Neuronal stem cell (in vitro differentiated cells): ENCODE measurements at regions not wholly inside any gene's neighbourhood (a gene's known extent, or its start where the extent isn't known, plus 50 kb on each side); places are given as distances from the start of the nearest gene placed in this dataset.
"Not testable (repeated sequence)": the region's sequence is repeated elsewhere in the genome, so short reads cannot be mapped to it uniquely, and the experiment has no call there.

ENCODE experiments used
- DNase-seq: peaks from one replicate; pipeline ENCODE4 v3.0.0-alpha.2; 2013; ENCODE audit warnings: low spot score
- H2AFZ ChIP-seq: one replicate; pipeline ENCODE4 v1.6.1; 2013; ENCODE audit warnings: mild to moderate bottlenecking, low read length, inconsistent platforms
- H2AK5ac ChIP-seq: 2 replicates; pipeline ENCODE4 v1.6.1; 2013; ENCODE audit warnings: low read depth, mild to moderate bottlenecking, inconsistent platforms, low read length, moderate library complexity, mixed read lengths
- H2BK120ac ChIP-seq: 2 replicates; pipeline ENCODE4 v1.6.1; 2013; ENCODE audit warnings: low read depth, mild to moderate bottlenecking, inconsistent platforms, low read length, moderate library complexity, mixed read lengths
- H2BK12ac ChIP-seq: one replicate; pipeline ENCODE4 v1.6.1; 2013; ENCODE audit warnings: low read length, inconsistent platforms
- H2BK15ac ChIP-seq: 2 replicates; pipeline ENCODE4 v1.6.1; 2013; ENCODE audit warnings: mild to moderate bottlenecking, low read length, inconsistent platforms, mixed read lengths
- H2BK5ac ChIP-seq: one replicate; pipeline ENCODE4 v1.6.1; 2013; ENCODE audit warnings: inconsistent platforms, mild to moderate bottlenecking, low read length, moderate library complexity
- H3K14ac ChIP-seq: one replicate; pipeline ENCODE4 v1.6.1; 2013; ENCODE audit warnings: low read length, inconsistent platforms
- H3K18ac ChIP-seq: 2 replicates; pipeline ENCODE4 v1.6.1; 2013; ENCODE audit warnings: low read length, inconsistent platforms
- H3K23ac ChIP-seq: 2 replicates; pipeline ENCODE4 v1.6.1; 2013; ENCODE audit warnings: low read depth, mild to moderate bottlenecking, mixed read lengths, low read length, inconsistent platforms; ENCODE audit not compliant: poor library complexity
- H3K27ac ChIP-seq: replicated peaks from 3 replicates; pipeline ENCODE4 v1.5.1; 2013; ENCODE audit warnings: low read length, inconsistent platforms
- H3K27me3 ChIP-seq, 3 experiments: 2 replicates each; pipeline ENCODE4 v1.6.1; 2013; ENCODE audit warnings: low read length in 3 of 3, mild to moderate bottlenecking in 2 of 3, inconsistent platforms in 1 of 3, low read depth in 1 of 3, mixed read lengths in 1 of 3, moderate library complexity in 1 of 3; ENCODE audit not compliant: control insufficient read depth in 3 of 3, insufficient read depth in 3 of 3
- H3K36me3 ChIP-seq, 2 donors: replicated peaks in 1 of 2; 2 replicates each; pipeline ENCODE4 v1.6.1; 2013; ENCODE audit warnings: low read length in 2 of 2; ENCODE audit not compliant: control insufficient read depth in 2 of 2, insufficient read depth in 2 of 2
- H3K4ac ChIP-seq: 2 replicates; pipeline ENCODE4 v1.6.1; 2013; ENCODE audit warnings: inconsistent platforms, mild to moderate bottlenecking, low read length, moderate library complexity
- H3K4me1 ChIP-seq, 2 donors: 1 replicate in 1 of 2; 2 replicates in 1 of 2; pipeline ENCODE4 v1.6.1; 2013; ENCODE audit warnings: low read length in 2 of 2, low read depth in 1 of 2; ENCODE audit not compliant: control insufficient read depth in 2 of 2, insufficient read depth in 1 of 2
- H3K4me2 ChIP-seq: one replicate; pipeline ENCODE4 v1.6.1; 2013; ENCODE audit warnings: mild to moderate bottlenecking, low read length, inconsistent platforms; ENCODE audit not compliant: insufficient read depth, poor library complexity, severe bottlenecking
- H3K4me3 ChIP-seq, 2 donors: 2 replicates each; pipeline ENCODE4 v1.5.1; 2013; ENCODE audit warnings: low read length in 2 of 2, mild to moderate bottlenecking in 2 of 2, inconsistent platforms in 1 of 2, moderate library complexity in 1 of 2
- H3K79me1 ChIP-seq: one replicate; pipeline ENCODE4 v1.6.1; 2013; ENCODE audit warnings: low read depth, mild to moderate bottlenecking, inconsistent platforms, low read length, moderate library complexity
- H3K9ac ChIP-seq: one replicate; pipeline ENCODE4 v1.6.1; 2013; ENCODE audit warnings: mild to moderate bottlenecking, low read depth, low read length, inconsistent platforms; ENCODE audit not compliant: poor library complexity
- H3K9me3 ChIP-seq, 2 donors: replicated peaks in 1 of 2; 2 replicates each; pipeline versions ENCODE3 to v1.6.1; 2013; ENCODE audit warnings: low read length in 2 of 2, mild to moderate bottlenecking in 2 of 2, inconsistent platforms in 1 of 2, low read depth in 1 of 2, mixed read lengths in 1 of 2, moderate library complexity in 1 of 2; ENCODE audit not compliant: control insufficient read depth in 2 of 2, insufficient read depth in 1 of 2
- H4K8ac ChIP-seq: one replicate; pipeline ENCODE4 v1.6.1; 2013; ENCODE audit warnings: low read depth, mild to moderate bottlenecking, inconsistent platforms, low read length, moderate library complexity
- H4K91ac ChIP-seq: one replicate; pipeline ENCODE4 v1.6.1; 2013; ENCODE audit warnings: low read length, low read depth, mild to moderate bottlenecking, inconsistent platforms; ENCODE audit not compliant: poor library complexity
- WGBS, 2 donors: extraction: QIAGEN DNeasy Blood & Tissue Kit; methylation state at CpG; one replicate each; pipeline ENCODE4 v1.1.7; 2013; ENCODE audit warnings: missing lambda C conversion rate in 2 of 2, mixed read lengths in 1 of 2; ENCODE audit not compliant: insufficient read length in 2 of 2, insufficient replicate concordance in 1 of 2; ENCODE audit errors: extremely low coverage in 2 of 2; 5-methylcytosine and 5-hydroxymethylcytosine counted together

DNA sequence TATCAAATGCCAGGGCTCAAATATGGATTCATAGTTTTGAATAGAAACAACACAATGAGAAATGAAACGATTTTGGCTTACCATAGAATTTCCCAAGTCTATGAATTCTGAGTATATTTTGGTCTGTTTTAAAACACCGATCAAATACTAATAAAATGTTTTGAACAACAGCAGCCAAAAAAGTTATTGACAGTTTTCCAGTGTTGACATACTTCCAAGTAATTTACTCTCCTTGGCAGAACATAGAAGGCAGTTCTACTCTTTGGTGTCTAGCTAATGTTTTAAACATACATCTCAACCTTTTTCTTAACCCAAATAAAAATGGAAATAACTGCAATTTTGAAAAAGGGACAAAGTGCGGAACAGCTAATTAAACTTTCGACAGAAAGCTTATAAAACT is 1419.8 kb downstream of the ADGRL3 start:
- no peak overlapping the region for H4K8ac ChIP-seq
- no peaks in the 10 kb centered on the region for H3K27me3 ChIP-seq
- no peak overlapping the region for H3K4me2 ChIP-seq
- no peak overlapping the region for H3K14ac ChIP-seq
- H2BK15ac ChIP-seq = no peak overlapping the region
- DNase-seq = no peak
- H2BK12ac ChIP-seq = no peak overlapping the region
- H3K27ac ChIP-seq = no peak overlapping the region
- H3K18ac ChIP-seq = no peak overlapping the region
- no peak overlapping the region for H4K91ac ChIP-seq
- no peak overlapping the region for H3K23ac ChIP-seq
- no peak overlapping the region for H2AK5ac ChIP-seq
- no peak overlapping the region for H2BK120ac ChIP-seq
- no peaks in the 10 kb centered on the region for H3K79me1 ChIP-seq
- no peaks in the 10 kb centered on the region for H3K36me3 ChIP-seq
- no CpG with 5 or more reads among the region's 4 CpGs for WGBS, 2 donors
- no peak overlapping the region for H3K4me3 ChIP-seq
- H3K9ac ChIP-seq = no peak overlapping the region
- H3K4ac ChIP-seq = no peak overlapping the region
- no peaks in the 10 kb centered on the region for H3K9me3 ChIP-seq
- no peak overlapping the region for H2BK5ac ChIP-seq
- no peaks in the 10 kb centered on the region for H3K4me1 ChIP-seq
- H2AFZ ChIP-seq = no peak overlapping the region

GRCh38 chr4:62618042-62618441 is 1417.9 kb downstream of the ADGRL3 start:
- no peak overlapping the region for H2BK15ac ChIP-seq
- no peak overlapping the region for H3K18ac ChIP-seq
- H2BK12ac ChIP-seq = no peak overlapping the region
- no peak for DNase-seq
- no peak overlapping the region for H2AK5ac ChIP-seq
- no peak overlapping the region for H4K91ac ChIP-seq
- no peaks in the 10 kb centered on the region for H3K4me1 ChIP-seq
- no peak overlapping the region for H3K4me2 ChIP-seq
- H2BK120ac ChIP-seq = no peak overlapping the region
- H3K9ac ChIP-seq = no peak overlapping the region
- WGBS, 2 donors = no CpG with 5 or more reads among the region's 2 CpGs
- no peaks in the 10 kb centered on the region for H3K79me1 ChIP-seq
- no peak overlapping the region for H3K14ac ChIP-seq
- no peak overlapping the region for H3K23ac ChIP-seq
- no peaks in the 10 kb centered on the region for H3K27me3 ChIP-seq
- no peak overlapping the region for H2BK5ac ChIP-seq
- no peaks in the 10 kb centered on the region for H3K36me3 ChIP-seq
- no peaks in the 10 kb centered on the region for H3K9me3 ChIP-seq
- no peak overlapping the region for H2AFZ ChIP-seq
- no peak overlapping the region for H3K4me3 ChIP-seq
- H3K4ac ChIP-seq = no peak overlapping the region
- H3K27ac ChIP-seq = no peak overlapping the region
- H4K8ac ChIP-seq = no peak overlapping the region

- no peak overlapping the region for H2BK5ac ChIP-seq
- no peaks in the 10 kb centered on the region for H3K4me1 ChIP-seq
- no peak overlapping the region for H3K4me3 ChIP-seq
- no peak overlapping the region for H4K91ac ChIP-seq
- WGBS, 2 donors = no CpG with 5 or more reads among the region's 1 CpG
- H3K27me3 ChIP-seq = no peaks in the 10 kb centered on the region
- H3K9me3 ChIP-seq = no peaks in the 10 kb centered on the region
- no peak overlapping the region for H3K27ac ChIP-seq
- no peak overlapping the region for H3K18ac ChIP-seq
- no peak overlapping the region for H4K8ac ChIP-seq
- no peak overlapping the region for H2AK5ac ChIP-seq
- H3K4me2 ChIP-seq = no peak overlapping the region
- H2BK15ac ChIP-seq = no peak overlapping the region
- no peak overlapping the region for H3K9ac ChIP-seq
- H3K23ac ChIP-seq = no peak overlapping the region
- no peak overlapping the region for H3K4ac ChIP-seq
- DNase-seq = no peak
- no peaks in the 10 kb centered on the region for H3K36me3 ChIP-seq
- no peak overlapping the region for H2BK12ac ChIP-seq
- no peak overlapping the region for H2BK120ac ChIP-seq
- no peaks in the 10 kb centered on the region for H3K79me1 ChIP-seq
- peak overlapping the region; percentile 45 for H2AFZ ChIP-seq
- no peak overlapping the region for H3K14ac ChIP-seq
These were observed 1401.6 kb downstream of the ADGRL3 start for GRCh38 chr4:62601737-62602136.

- not testable (repeated sequence) for H3K14ac ChIP-seq, H3K4me1 ChIP-seq, H2BK120ac ChIP-seq, H3K4me3 ChIP-seq, H3K9ac ChIP-seq, H3K4me2 ChIP-seq, H3K18ac ChIP-seq, H3K27ac ChIP-seq, H3K36me3 ChIP-seq, H3K4ac ChIP-seq, H3K79me1 ChIP-seq, H2AK5ac ChIP-seq, DNase-seq, H2BK5ac ChIP-seq, H2BK15ac ChIP-seq, H3K27me3 ChIP-seq, H2AFZ ChIP-seq, H3K9me3 ChIP-seq, H3K23ac ChIP-seq, H2BK12ac ChIP-seq, H4K91ac ChIP-seq, H4K8ac ChIP-seq
- WGBS, 2 donors = no CpG with 5 or more reads among the region's 12 CpGs
These were observed 1395.1 kb downstream of the ADGRL3 start for GRCh38 chr4:62595265-62595664.
